ENCODE measurements at regions not wholly inside any gene's neighbourhood (a gene's known extent, or its start where the extent isn't known, plus 50 kb on each side); places are given as distances from the start of the nearest gene placed in this dataset.

- TF ChIP-seq CTCF (IDR thresholded peaks at IDR 0.05; ENCODE audit: low read depth, low read length): no peak
- in situ Hi-C loops (cut with HindIII; ENCODE audit: low sequenced_read_pairs): no loop called here
- DNase-seq (ENCODE audit: low read depth, low spot score): peak; percentile 71
- H3K4me3 ChIP-seq (ENCODE audit: low read depth, low read length): no peak overlapping the region
Observed at GRCh38 chr14:71362920-71363584, 455.8 kb downstream of the PCNX1 start.

GRCh38 chr14:71363946-71364925 is 457.0 kb downstream of the PCNX1 start:
- in situ Hi-C loops (cut with HindIII; ENCODE audit: low sequenced_read_pairs): no loop called here
- peak; percentile 66 for DNase-seq (ENCODE audit: low read depth, low spot score)
- no peak for TF ChIP-seq CTCF (IDR thresholded peaks at IDR 0.05; ENCODE audit: low read depth, low read length)
- H3K4me3 ChIP-seq (ENCODE audit: low read depth, low read length): no peak overlapping the region

GRCh38 chr14:71365361-71365760 is 458.1 kb downstream of the PCNX1 start:
- DNase-seq (ENCODE audit: low read depth, low spot score): peak; percentile 18
- in situ Hi-C loops (cut with HindIII; ENCODE audit: low sequenced_read_pairs): no loop called here
- H3K4me3 ChIP-seq (ENCODE audit: low read depth, low read length): no peak overlapping the region
- no peak for TF ChIP-seq CTCF (IDR thresholded peaks at IDR 0.05; ENCODE audit: low read depth, low read length)

GRCh38 chr14:71366861-71367260 is 459.6 kb downstream of the PCNX1 start:
- no peak for TF ChIP-seq CTCF (IDR thresholded peaks at IDR 0.05; ENCODE audit: low read depth, low read length)
- in situ Hi-C loops (cut with HindIII; ENCODE audit: low sequenced_read_pairs): no loop called here

GRCh38 chr14:71371711-71372396 is 464.6 kb downstream of the PCNX1 start:
- no peak for TF ChIP-seq CTCF (IDR thresholded peaks at IDR 0.05; ENCODE audit: low read depth, low read length)
- DNase-seq (ENCODE audit: low read depth, low spot score): peak; percentile 75
- in situ Hi-C loops (cut with HindIII; ENCODE audit: low sequenced_read_pairs): no loop called here
- no peak overlapping the region for H3K4me3 ChIP-seq (ENCODE audit: low read depth, low read length)

More at GRCh38 chr14:71366861-71367260, 459.6 kb downstream of the PCNX1 start:
- H3K4me3 ChIP-seq (ENCODE audit: low read depth, low read length): no peak overlapping the region
- no peak for DNase-seq (ENCODE audit: low read depth, low spot score)

GRCh38 chr14:71372411-71372838 is 465.2 kb downstream of the PCNX1 start:
- in situ Hi-C loops (cut with HindIII; ENCODE audit: low sequenced_read_pairs): no loop called here
- peak; percentile 85 for DNase-seq (ENCODE audit: low read depth, low spot score)
- no peak for TF ChIP-seq CTCF (IDR thresholded peaks at IDR 0.05; ENCODE audit: low read depth, low read length)
- no peak overlapping the region for H3K4me3 ChIP-seq (ENCODE audit: low read depth, low read length)

Measured in astrocyte of the spinal cord (primary cell).